Fibroblast of the aortic adventitia (primary cell): ENCODE measurements at regions not wholly inside any gene's neighbourhood (a gene's known extent, or its start where the extent isn't known, plus 50 kb on each side); places are given as distances from the start of the nearest gene placed in this dataset.

Experiments
- DNase-seq: peaks from one replicate; pipeline ENCODE4 v3.0.0-alpha.2; 2010; ENCODE audit warnings: low read depth
- H3K4me3 ChIP-seq: 2 replicates; pipeline ENCODE4 v1.5.1; 2011; ENCODE audit warnings: low read depth, mild to moderate bottlenecking, control low read depth, low read length, moderate library complexity
- TF ChIP-seq, protein P1 (sequence below): IDR thresholded peaks from 2 replicates; pipeline ENCODE4 v1.5.1; 2011; ENCODE audit warnings: mild to moderate bottlenecking, low read length, control low read depth, inconsistent platforms; ENCODE audit not compliant: insufficient read depth

DNA sequence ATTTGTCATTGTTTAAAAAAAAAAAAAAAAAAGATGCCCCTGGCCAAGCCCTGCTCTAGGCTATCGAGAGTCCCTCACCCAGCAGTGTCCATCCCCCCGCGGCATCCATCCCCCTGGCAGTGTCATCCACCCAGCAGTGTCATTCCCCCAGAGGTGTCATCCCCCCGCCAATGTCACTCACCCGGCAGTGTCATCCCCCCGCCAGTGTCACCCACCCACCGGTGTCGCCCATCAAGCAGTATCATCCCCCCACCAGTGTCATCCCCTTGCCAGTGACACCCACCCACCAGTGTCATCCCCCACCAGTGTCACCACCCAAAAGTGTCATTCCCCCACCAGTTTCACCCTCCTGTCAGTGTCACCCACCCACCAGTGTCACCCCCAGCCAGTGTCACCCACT is 99.3 kb upstream of the PRR20G start:
- no peak overlapping the region for H3K4me3 ChIP-seq
- DNase-seq: no peak
- TF ChIP-seq, protein P1, sequence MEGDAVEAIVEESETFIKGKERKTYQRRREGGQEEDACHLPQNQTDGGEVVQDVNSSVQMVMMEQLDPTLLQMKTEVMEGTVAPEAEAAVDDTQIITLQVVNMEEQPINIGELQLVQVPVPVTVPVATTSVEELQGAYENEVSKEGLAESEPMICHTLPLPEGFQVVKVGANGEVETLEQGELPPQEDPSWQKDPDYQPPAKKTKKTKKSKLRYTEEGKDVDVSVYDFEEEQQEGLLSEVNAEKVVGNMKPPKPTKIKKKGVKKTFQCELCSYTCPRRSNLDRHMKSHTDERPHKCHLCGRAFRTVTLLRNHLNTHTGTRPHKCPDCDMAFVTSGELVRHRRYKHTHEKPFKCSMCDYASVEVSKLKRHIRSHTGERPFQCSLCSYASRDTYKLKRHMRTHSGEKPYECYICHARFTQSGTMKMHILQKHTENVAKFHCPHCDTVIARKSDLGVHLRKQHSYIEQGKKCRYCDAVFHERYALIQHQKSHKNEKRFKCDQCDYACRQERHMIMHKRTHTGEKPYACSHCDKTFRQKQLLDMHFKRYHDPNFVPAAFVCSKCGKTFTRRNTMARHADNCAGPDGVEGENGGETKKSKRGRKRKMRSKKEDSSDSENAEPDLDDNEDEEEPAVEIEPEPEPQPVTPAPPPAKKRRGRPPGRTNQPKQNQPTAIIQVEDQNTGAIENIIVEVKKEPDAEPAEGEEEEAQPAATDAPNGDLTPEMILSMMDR: no peak

DNA sequence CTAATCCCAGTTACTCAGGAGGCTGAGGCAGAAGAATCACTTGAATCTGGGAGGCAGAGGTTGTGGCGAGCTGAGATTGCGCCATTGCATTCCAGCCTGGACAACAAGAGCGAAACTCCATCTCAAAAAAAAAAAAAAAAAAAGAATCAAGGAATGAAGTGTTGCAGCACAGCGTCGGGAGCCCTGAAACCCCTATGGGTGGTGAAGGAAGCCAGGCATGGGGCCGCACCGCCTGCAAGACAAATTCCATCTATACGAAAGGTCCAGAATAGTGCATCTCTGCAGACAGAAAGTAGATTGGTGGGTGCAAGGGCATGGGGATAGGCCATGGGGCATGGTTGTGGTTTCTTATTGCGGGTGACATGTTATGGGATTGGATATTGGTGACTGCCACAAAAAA is 98.6 kb upstream of the PRR20G start:
- TF ChIP-seq, protein P1: no peak
- no peak overlapping the region for H3K4me3 ChIP-seq
- no peak for DNase-seq

DNA sequence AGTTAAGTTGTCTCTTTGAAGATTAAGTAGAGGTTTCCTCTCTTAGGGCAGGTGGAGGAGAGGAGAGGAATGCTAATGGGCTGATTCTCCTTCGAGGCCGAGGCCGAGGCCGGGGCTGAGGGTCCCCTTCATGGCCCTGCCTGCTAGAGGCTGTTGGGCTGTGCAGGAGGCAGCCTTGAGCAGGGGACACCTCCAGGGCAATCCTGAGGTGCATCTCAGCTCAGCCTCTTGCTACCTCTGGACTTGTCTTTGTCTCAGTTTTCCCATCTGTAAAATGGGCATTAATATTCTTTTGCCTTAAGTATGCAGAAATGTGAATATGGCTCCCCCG is 97.7 kb upstream of the PRR20G start:
- H3K4me3 ChIP-seq: no peak overlapping the region
- DNase-seq: no peak
- TF ChIP-seq, protein P1: no peak

DNA sequence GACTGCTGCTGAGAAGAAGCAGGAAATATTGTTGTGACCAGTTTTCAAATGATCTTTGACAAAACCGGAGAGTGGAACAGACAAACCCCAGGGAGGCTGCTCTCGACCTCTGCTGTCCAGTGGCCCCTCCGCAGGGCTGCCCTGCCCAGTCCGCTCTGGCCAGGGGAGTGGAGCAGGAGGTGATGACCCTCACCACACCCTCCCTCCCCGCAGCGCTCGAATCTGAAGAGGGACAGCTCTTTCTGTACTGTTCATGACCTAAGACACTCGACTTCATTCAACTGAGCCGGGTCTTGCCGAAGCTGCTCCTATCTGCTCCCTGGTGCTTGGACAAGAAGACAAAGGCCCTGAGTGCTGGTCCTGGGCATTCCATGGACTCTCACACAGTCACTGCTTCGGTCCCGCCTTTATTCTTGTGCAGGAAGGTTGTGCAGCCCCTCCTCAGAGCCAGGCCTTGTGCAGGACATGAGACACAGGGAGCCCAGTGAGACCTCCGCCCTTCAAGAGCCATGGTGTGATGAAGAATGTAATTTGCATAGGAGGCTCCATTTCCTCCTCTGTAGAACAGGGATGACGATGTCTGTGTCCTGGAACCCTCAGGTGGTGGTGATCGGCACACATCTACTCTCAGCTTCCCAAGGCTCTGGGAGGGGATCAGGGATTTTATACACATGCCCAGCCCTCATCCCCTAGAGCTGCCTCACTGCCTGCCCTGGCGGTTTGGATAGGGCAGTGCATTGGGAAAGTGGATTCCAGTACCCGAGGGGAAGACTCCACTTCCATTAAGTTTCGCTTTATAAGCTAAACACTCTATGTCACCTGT is 97.1 kb upstream of the PRR20G start:
- TF ChIP-seq, protein P1: no peak
- no peak overlapping the region for H3K4me3 ChIP-seq
- DNase-seq: no peak

DNA sequence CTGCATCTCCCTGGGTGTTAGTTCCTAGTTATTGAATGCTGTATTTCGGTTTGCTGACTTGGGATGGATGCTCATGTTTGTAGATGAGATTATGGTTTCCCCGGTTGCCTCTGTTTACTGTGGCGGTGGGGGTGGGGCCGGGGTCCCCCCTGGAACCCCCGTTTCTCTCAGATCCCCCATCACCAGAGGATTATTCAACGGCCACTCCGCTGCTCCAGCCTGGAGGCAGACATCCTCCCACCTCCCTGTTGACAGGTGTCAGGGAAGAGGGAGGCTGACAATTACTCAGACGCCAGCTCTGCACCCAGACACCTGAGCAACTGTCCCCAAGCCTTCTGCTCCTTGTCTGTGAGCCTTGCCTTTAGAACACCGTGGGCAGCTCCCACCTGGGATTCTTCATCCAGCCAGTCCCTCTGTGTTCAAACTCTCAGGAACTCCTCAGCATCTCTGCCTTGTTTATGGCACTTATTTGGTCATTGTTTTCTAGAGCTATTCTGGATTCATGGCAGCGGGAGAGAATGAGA is 95.9 kb upstream of the PRR20G start:
- TF ChIP-seq, protein P1: no peak
- no peak for DNase-seq
- H3K4me3 ChIP-seq: no peak overlapping the region

DNA sequence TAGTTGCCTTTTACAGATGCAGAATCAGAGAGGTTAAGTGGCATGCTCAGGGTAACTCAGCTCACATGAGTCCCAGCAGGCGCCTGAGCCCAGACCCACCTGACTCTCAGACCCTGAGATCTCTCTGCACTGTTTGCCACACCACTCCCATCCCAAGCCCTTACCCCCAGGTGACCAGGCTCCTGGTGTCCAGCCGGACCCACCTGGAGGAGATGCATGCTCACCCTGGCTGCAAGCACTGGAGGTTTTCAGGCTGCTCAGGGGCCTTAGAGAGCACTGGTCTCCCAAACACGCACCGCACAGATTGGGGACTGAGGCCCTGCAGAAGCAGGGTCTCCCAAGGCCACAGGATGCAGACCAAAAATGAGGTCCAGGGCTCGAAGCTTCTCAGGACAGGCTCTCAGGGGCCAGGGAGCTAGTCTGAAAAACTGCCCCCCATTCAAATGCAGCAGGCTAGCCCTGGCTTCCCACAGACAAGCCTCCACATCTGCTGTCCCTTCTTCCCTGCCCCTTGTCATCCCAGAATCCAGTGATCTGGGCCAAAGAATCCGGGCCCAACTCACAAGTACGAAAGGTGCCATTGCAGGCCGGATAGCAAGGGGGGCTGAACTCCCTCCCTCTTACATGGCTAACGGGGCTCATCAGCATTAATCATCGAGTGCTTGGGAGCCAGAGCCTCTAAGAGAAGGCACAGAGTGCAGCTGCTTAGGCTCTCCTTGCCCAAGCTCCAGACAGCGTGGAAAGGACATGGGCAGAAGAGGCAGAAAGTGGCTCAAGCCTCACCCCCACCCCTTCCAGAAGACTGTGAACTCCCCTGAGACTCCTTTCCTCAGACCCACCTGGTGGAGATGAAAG is 90.2 kb upstream of the PRR20G start:
- DNase-seq: no peak
- TF ChIP-seq, protein P1: no peak
- H3K4me3 ChIP-seq: no peak overlapping the region
